ENCODE measurements at regions not wholly inside any gene's neighbourhood (a gene's known extent, or its start where the extent isn't known, plus 50 kb on each side); places are given as distances from the start of the nearest gene placed in this dataset.

GRCh38 chr9:38256461-38256860 lies 136.0 kb upstream of the ALDH1B1 start:
- DNase-seq (ENCODE audit: extremely low read depth, low read depth) = no peak
- H3K4me3 ChIP-seq (replicated peaks; ENCODE audit: low read depth, low read length) = no peak overlapping the region
- no peak for TF ChIP-seq CTCF (IDR thresholded peaks at IDR 0.05; ENCODE audit: low read depth, low read length, missing control alignments)

- H3K4me3 ChIP-seq (replicated peaks; ENCODE audit: low read depth, low read length) = no peak overlapping the region
- no peak for TF ChIP-seq CTCF (IDR thresholded peaks at IDR 0.05; ENCODE audit: low read depth, low read length, missing control alignments)
- DNase-seq (ENCODE audit: extremely low read depth, low read depth) = no peak
These were observed 136.9 kb upstream of the ALDH1B1 start for GRCh38 chr9:38255599-38255998.

- TF ChIP-seq CTCF (IDR thresholded peaks at IDR 0.05; ENCODE audit: low read depth, low read length, missing control alignments) = no peak
- H3K4me3 ChIP-seq (replicated peaks; ENCODE audit: low read depth, low read length) = no peak overlapping the region
- DNase-seq (ENCODE audit: extremely low read depth, low read depth) = no peak
These were observed 137.7 kb upstream of the ALDH1B1 start for GRCh38 chr9:38254756-38255155.

- TF ChIP-seq CTCF (IDR thresholded peaks at IDR 0.05; ENCODE audit: low read depth, low read length, missing control alignments) = no peak
- no peak for DNase-seq (ENCODE audit: extremely low read depth, low read depth)
- H3K4me3 ChIP-seq (replicated peaks; ENCODE audit: low read depth, low read length) = no peak overlapping the region
These were observed 138.4 kb upstream of the ALDH1B1 start for GRCh38 chr9:38254151-38254550.

GRCh38 chr9:38253200-38253599 lies 139.3 kb upstream of the ALDH1B1 start:
- H3K4me3 ChIP-seq (replicated peaks; ENCODE audit: low read depth, low read length) = no peak overlapping the region
- TF ChIP-seq CTCF (IDR thresholded peaks at IDR 0.05; ENCODE audit: low read depth, low read length, missing control alignments) = no peak
- no peak for DNase-seq (ENCODE audit: extremely low read depth, low read depth)

GRCh38 chr9:38251036-38251860 lies 141.3 kb upstream of the ALDH1B1 start:
- no peak for DNase-seq (ENCODE audit: extremely low read depth, low read depth)
- no peak for TF ChIP-seq CTCF (IDR thresholded peaks at IDR 0.05; ENCODE audit: low read depth, low read length, missing control alignments)
- H3K4me3 ChIP-seq (replicated peaks; ENCODE audit: low read depth, low read length) = no peak overlapping the region
